OCI-LY1 (cell line): ENCODE measurements at regions not wholly inside any gene's neighbourhood (a gene's known extent, or its start where the extent isn't known, plus 50 kb on each side); places are given as distances from the start of the nearest gene placed in this dataset.

Source experiments
- H2AFZ ChIP-seq: fragments of 200-600 bp; sonication (generic), shearing (Covaris generic); 2 replicates; pipeline ENCODE4 v1.6.0; 2014; ENCODE audit warnings: antibody characterized with exemption, mild to moderate bottlenecking, low read length
- H3F3A ChIP-seq: fragments of 200-600 bp; sonication (generic), shearing (Covaris generic); 2 replicates; pipeline ENCODE4 v1.6.0; 2014; ENCODE audit warnings: mild to moderate bottlenecking, antibody characterized with exemption, low read length, moderate library complexity; ENCODE audit not compliant: insufficient read depth
- H3K27ac ChIP-seq: fragments of 200-600 bp; sonication (generic); 2 replicates; pipeline ENCODE4 v1.5.1; 2014; ENCODE audit warnings: low read length, mixed run types, mild to moderate bottlenecking, low read depth; ENCODE audit not compliant: poor library complexity, severe bottlenecking
- H3K27me3 ChIP-seq: fragments of 200-600 bp; sonication (generic); 2 replicates; pipeline ENCODE4 v1.6.0; 2014; ENCODE audit warnings: antibody characterized with exemption, mild to moderate bottlenecking, low read length, moderate library complexity; ENCODE audit not compliant: insufficient read depth
- H3K36me3 ChIP-seq: fragments of 200-600 bp; sonication (generic); 2 replicates; pipeline ENCODE4 v1.6.1; 2014; ENCODE audit warnings: mild to moderate bottlenecking, antibody characterized with exemption, low read length, moderate library complexity, mixed read lengths; ENCODE audit not compliant: insufficient read depth
- H3K4me1 ChIP-seq: fragments of 200-600 bp; sonication (generic); 2 replicates; pipeline ENCODE4 v1.5.1; 2014; ENCODE audit warnings: mild to moderate bottlenecking, low read length, moderate library complexity; ENCODE audit not compliant: insufficient read depth, severe bottlenecking
- H3K4me2 ChIP-seq: fragments of 200-600 bp; sonication (generic), shearing (Covaris generic); 2 replicates; pipeline ENCODE4 v1.6.1; 2014; ENCODE audit warnings: low read length
- H3K4me3 ChIP-seq: fragments of 200-600 bp; sonication (generic); 2 replicates; pipeline ENCODE4 v1.5.1; 2014; ENCODE audit warnings: low read length, low read depth, mild to moderate bottlenecking, mixed read lengths; ENCODE audit not compliant: poor library complexity, severe bottlenecking
- H3K79me2 ChIP-seq: fragments of 200-600 bp; shearing (Covaris generic); 2 replicates; pipeline ENCODE4 v1.6.1; 2016; ENCODE audit warnings: mixed run types, low read length, mixed read lengths; ENCODE audit not compliant: insufficient read depth
- H3K9ac ChIP-seq: fragments of 200-600 bp; sonication (generic), shearing (Covaris generic); 2 replicates; pipeline ENCODE4 v1.6.1; 2014; ENCODE audit warnings: mild to moderate bottlenecking, low read length, mixed read lengths
- H3K9me2 ChIP-seq: fragments of 200-600 bp; sonication (generic), shearing (Covaris generic); 2 replicates; pipeline ENCODE4 v1.6.1; 2014; ENCODE audit warnings: low read depth, mild to moderate bottlenecking, low read length, mixed read lengths
- H3K9me3 ChIP-seq: fragments of 200-600 bp; shearing (Covaris generic); 2 replicates; pipeline ENCODE4 v1.6.1; 2014; ENCODE audit warnings: low read length, mixed read lengths
- H4K20me1 ChIP-seq: fragments of 200-600 bp; sonication (generic), shearing (Covaris generic); 2 replicates; pipeline ENCODE4 v1.6.0; 2016; ENCODE audit warnings: mild to moderate bottlenecking, low read length; ENCODE audit not compliant: insufficient read depth
- CTCF ChIP-seq: fragments of 200-600 bp; sonication (generic), shearing (Covaris generic); IDR thresholded peaks from 2 replicates; pipeline ENCODE4 v1.5.1; 2017; ENCODE audit warnings: mild to moderate bottlenecking, antibody characterized with exemption, low read length, moderate library complexity, mixed read lengths
- EZH2 ChIP-seq: fragments of 200-600 bp; sonication (generic), shearing (Covaris generic); IDR thresholded peaks from 2 replicates; pipeline ENCODE4 v1.8.0; 2017; ENCODE audit warnings: borderline replicate concordance, mixed run types, mild to moderate bottlenecking, antibody characterized with exemption, low read length, moderate library complexity, mixed read lengths

- Histone ChIP-seq H3K4me3 (no peak overlapping the region), H3K4me2 (no peak overlapping the region), H3K27me3 (no peaks in the 10 kb centered on the region), H3F3A (no peaks in the 10 kb centered on the region), H4K20me1 (no peaks in the 10 kb centered on the region), H3K36me3 (no peaks in the 10 kb centered on the region), H3K4me1 (no peaks in the 10 kb centered on the region), H2AFZ (no peak overlapping the region), H3K9ac (no peak overlapping the region), H3K9me2 (no peaks in the 10 kb centered on the region), H3K79me2 (no peaks in the 10 kb centered on the region), H3K27ac (no peak overlapping the region), H3K9me3 (no peaks in the 10 kb centered on the region)
- TF ChIP-seq CTCF: no peak
- TF ChIP-seq EZH2: no peak
Measured at GRCh38 chr16:87125206-87126155, 191.7 kb downstream of the C16orf95 start.

- Histone ChIP-seq H4K20me1 (no peaks in the 10 kb centered on the region), H3K9me2 (no peaks in the 10 kb centered on the region), H3K9me3 (no peaks in the 10 kb centered on the region), H3K27me3 (no peaks in the 10 kb centered on the region), H3K4me1 (no peaks in the 10 kb centered on the region), H3K9ac (no peak overlapping the region), H3K36me3 (no peaks in the 10 kb centered on the region), H3K4me2 (no peak overlapping the region), H2AFZ (no peak overlapping the region), H3K4me3 (no peak overlapping the region), H3K27ac (no peak overlapping the region), H3K79me2 (no peaks in the 10 kb centered on the region), H3F3A (no peaks in the 10 kb centered on the region)
- no peak for TF ChIP-seq CTCF
- TF ChIP-seq EZH2: no peak
Measured at GRCh38 chr16:87126403-87127025, 190.7 kb downstream of the C16orf95 start.

GRCh38 chr16:87127061-87127765 lies 190.0 kb downstream of the C16orf95 start:
- H3K27me3 ChIP-seq: no peaks in the 10 kb centered on the region
- no peak overlapping the region for H3K27ac ChIP-seq
- no peaks in the 10 kb centered on the region for H3K36me3 ChIP-seq
- H3K4me3 ChIP-seq: no peak overlapping the region
- no peak overlapping the region for H3K9ac ChIP-seq
- no peaks in the 10 kb centered on the region for H4K20me1 ChIP-seq
- no peaks in the 10 kb centered on the region for H3K9me3 ChIP-seq
- H3K9me2 ChIP-seq: no peaks in the 10 kb centered on the region
- H3K4me1 ChIP-seq: no peaks in the 10 kb centered on the region
- H3F3A ChIP-seq: no peaks in the 10 kb centered on the region
- H3K4me2 ChIP-seq: no peak overlapping the region
- TF ChIP-seq CTCF (no peak), EZH2 (no peak)
- H3K79me2 ChIP-seq: no peaks in the 10 kb centered on the region
- no peak overlapping the region for H2AFZ ChIP-seq
